Glutamatergic neuron (in vitro differentiated cells): ENCODE measurements at regions not wholly inside any gene's neighbourhood (a gene's known extent, or its start where the extent isn't known, plus 50 kb on each side); places are given as distances from the start of the nearest gene placed in this dataset.

Source experiments
- DNase-seq: peaks from one replicate; pipeline ENCODE4 v3.0.0; 2022
- H3K27ac Mint-ChIP-seq: one replicate; pipeline ENCODE4 v1.8.0; 2020; ENCODE audit warnings: mild to moderate bottlenecking, mixed read lengths, inconsistent platforms; ENCODE audit not compliant: unreplicated experiment
- H3K27me3 Mint-ChIP-seq: one replicate; pipeline ENCODE4 v1.8.0; 2020; ENCODE audit warnings: mild to moderate bottlenecking, moderate library complexity, mixed read lengths, inconsistent platforms; ENCODE audit not compliant: unreplicated experiment
- H3K36me3 Mint-ChIP-seq: one replicate; pipeline ENCODE4 v1.8.0; 2020; ENCODE audit warnings: mild to moderate bottlenecking, mixed read lengths, inconsistent platforms; ENCODE audit not compliant: unreplicated experiment
- H3K4me1 Mint-ChIP-seq: one replicate; pipeline ENCODE4 v1.8.0; 2020; ENCODE audit warnings: mild to moderate bottlenecking, low read depth, mixed read lengths, inconsistent platforms; ENCODE audit not compliant: unreplicated experiment
- H3K4me3 Mint-ChIP-seq: one replicate; pipeline ENCODE4 v1.8.0; 2020; ENCODE audit warnings: mild to moderate bottlenecking, mixed read lengths, inconsistent platforms; ENCODE audit not compliant: unreplicated experiment
- H3K9me3 Mint-ChIP-seq: one replicate; pipeline ENCODE4 v1.8.0; 2020; ENCODE audit warnings: mild to moderate bottlenecking, moderate library complexity, mixed read lengths, inconsistent platforms; ENCODE audit not compliant: unreplicated experiment
- TF ChIP-seq, protein P1 (sequence below): fragments of 200-600 bp; sonication (generic); IDR thresholded peaks from one replicate; pipeline ENCODE4 v1.5.0; 2021; ENCODE audit not compliant: partially characterized antibody, unreplicated experiment

DNA sequence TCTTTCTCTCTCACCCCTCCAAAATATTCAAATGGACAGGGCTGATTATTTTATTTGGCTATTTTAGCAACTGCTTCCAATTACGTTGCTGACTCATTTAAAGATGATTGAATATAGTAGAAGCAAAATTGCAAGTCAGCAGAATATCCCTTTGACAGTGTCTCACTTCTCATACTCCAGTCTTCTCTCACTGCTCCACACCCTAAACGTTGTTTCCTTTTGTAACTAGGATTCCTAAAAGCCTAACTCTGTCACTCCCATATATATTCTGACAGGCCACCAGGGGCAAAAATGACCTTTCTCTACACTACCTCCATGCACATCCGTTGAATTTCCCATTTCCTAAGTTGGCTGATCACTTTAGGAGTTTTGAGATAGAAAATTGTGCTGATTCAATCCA lies 351.1 kb downstream of the RND3 start:
- Mint-ChIP-seq H3K36me3 (no peaks in the 10 kb centered on the region), H3K9me3 (peaks cover 2% of the 10 kb centered on the region), H3K27ac (no peak overlapping the region), H3K27me3 (peaks cover 2% of the 10 kb centered on the region), H3K4me3 (no peak overlapping the region), H3K4me1 (peaks cover 32% of the 10 kb centered on the region)
- TF ChIP-seq, protein P1, sequence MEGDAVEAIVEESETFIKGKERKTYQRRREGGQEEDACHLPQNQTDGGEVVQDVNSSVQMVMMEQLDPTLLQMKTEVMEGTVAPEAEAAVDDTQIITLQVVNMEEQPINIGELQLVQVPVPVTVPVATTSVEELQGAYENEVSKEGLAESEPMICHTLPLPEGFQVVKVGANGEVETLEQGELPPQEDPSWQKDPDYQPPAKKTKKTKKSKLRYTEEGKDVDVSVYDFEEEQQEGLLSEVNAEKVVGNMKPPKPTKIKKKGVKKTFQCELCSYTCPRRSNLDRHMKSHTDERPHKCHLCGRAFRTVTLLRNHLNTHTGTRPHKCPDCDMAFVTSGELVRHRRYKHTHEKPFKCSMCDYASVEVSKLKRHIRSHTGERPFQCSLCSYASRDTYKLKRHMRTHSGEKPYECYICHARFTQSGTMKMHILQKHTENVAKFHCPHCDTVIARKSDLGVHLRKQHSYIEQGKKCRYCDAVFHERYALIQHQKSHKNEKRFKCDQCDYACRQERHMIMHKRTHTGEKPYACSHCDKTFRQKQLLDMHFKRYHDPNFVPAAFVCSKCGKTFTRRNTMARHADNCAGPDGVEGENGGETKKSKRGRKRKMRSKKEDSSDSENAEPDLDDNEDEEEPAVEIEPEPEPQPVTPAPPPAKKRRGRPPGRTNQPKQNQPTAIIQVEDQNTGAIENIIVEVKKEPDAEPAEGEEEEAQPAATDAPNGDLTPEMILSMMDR = no peak
- DNase-seq = no peak

DNA sequence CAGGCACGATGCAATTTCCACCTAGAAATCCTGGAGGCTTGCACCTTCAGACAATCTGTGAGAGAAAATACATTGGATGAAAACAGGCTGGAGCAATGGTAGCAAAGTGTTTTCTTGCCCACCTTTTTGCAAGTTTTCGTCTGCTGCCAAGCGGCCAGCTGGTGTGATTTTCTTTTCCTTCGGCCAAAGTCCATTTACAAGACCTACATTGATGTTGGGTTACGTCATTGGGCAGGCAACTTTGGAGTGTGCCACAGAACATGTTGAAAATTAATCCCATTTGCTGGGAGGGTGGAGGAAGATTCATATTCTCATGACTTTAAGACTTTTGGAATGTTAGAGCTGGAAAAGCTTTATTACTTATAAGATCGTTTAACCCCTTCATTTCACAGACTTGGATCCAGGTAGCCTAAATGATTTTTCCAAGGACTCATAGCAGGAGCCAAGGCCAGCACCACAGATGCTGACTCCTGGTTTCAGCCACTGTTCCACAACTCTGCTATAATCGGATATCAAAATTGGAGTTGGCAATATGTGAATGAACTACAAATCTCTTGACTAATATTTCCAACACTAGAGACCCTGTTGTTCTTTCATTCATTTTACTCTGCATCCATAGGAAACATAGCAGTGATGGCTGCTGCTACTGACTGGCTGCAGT lies 352.1 kb downstream of the RND3 start:
- no peak overlapping the region for H3K27ac Mint-ChIP-seq
- DNase-seq = no peak
- H3K4me1 Mint-ChIP-seq = peaks cover 22% of the 10 kb centered on the region
- TF ChIP-seq, protein P1 = no peak
- peaks cover 2% of the 10 kb centered on the region for H3K9me3 Mint-ChIP-seq
- H3K4me3 Mint-ChIP-seq = no peak overlapping the region
- H3K27me3 Mint-ChIP-seq = peaks cover 2% of the 10 kb centered on the region
- H3K36me3 Mint-ChIP-seq = no peaks in the 10 kb centered on the region

- DNase-seq = no peak
- TF ChIP-seq, protein P1 = no peak
- Mint-ChIP-seq H3K9me3 (no peaks in the 10 kb centered on the region), H3K27ac (no peak overlapping the region), H3K36me3 (no peaks in the 10 kb centered on the region), H3K4me3 (no peak overlapping the region), H3K27me3 (no peaks in the 10 kb centered on the region), H3K4me1 (peaks cover 12% of the 10 kb centered on the region)
Observed at GRCh38 chr2:150134223-150134857, 353.1 kb downstream of the RND3 start.

GRCh38 chr2:150133623-150134022 lies 353.8 kb downstream of the RND3 start:
- H3K9me3 Mint-ChIP-seq = no peaks in the 10 kb centered on the region
- H3K36me3 Mint-ChIP-seq = peaks cover under 1% of the 10 kb centered on the region
- no peak overlapping the region for H3K27ac Mint-ChIP-seq
- DNase-seq = no peak
- H3K4me3 Mint-ChIP-seq = no peak overlapping the region
- no peaks in the 10 kb centered on the region for H3K27me3 Mint-ChIP-seq
- TF ChIP-seq, protein P1 = no peak
- H3K4me1 Mint-ChIP-seq = peaks cover 7% of the 10 kb centered on the region

- Mint-ChIP-seq H3K27ac (no peak overlapping the region), H3K9me3 (no peaks in the 10 kb centered on the region), H3K4me1 (peaks cover 4% of the 10 kb centered on the region), H3K27me3 (no peaks in the 10 kb centered on the region), H3K36me3 (peaks cover 6% of the 10 kb centered on the region), H3K4me3 (no peak overlapping the region)
- no peak for DNase-seq
- TF ChIP-seq, protein P1 = no peak
Observed at GRCh38 chr2:150129921-150130575, 357.4 kb downstream of the RND3 start.
